ENCODE measurements at regions not wholly inside any gene's neighbourhood (a gene's known extent, or its start where the extent isn't known, plus 50 kb on each side); places are given as distances from the start of the nearest gene placed in this dataset.

- TF ChIP-seq CTCF (IDR thresholded peaks at IDR 0.05; ENCODE audit: low read depth, low read length, poor library complexity, severe bottlenecking) (no peak), EZH2phosphoT487 (IDR thresholded peaks at IDR 0.05; ENCODE audit: borderline replicate concordance, low read length) (no peak)
Measured at GRCh38 chr10:8633909-8634308, 579.4 kb downstream of the GATA3 start.

All from DOHH2 (cell line).